PFSK-1 (cell line): ENCODE measurements at regions not wholly inside any gene's neighbourhood (a gene's known extent, or its start where the extent isn't known, plus 50 kb on each side); places are given as distances from the start of the nearest gene placed in this dataset.

Source experiments
- FOXP2 ChIP-seq: optimal IDR thresholded peaks from 2 replicates; pipeline ENCODE3; 2011; ENCODE audit warnings: borderline replicate concordance, control low read depth, inconsistent platforms; ENCODE audit not compliant: insufficient read depth; ENCODE audit errors: extremely low read length, extremely low read depth
- POLR2AphosphoS5 ChIP-seq: IDR thresholded peaks from 2 replicates; pipeline ENCODE4 v1.6.1; 2012; ENCODE audit warnings: low read depth, mild to moderate bottlenecking, control low read depth, low read length, moderate library complexity
- SIN3A ChIP-seq: IDR thresholded peaks from 2 replicates; pipeline ENCODE4 v1.6.1; 2012; ENCODE audit warnings: mild to moderate bottlenecking, low read length, moderate library complexity, borderline replicate concordance; ENCODE audit not compliant: insufficient read depth
- TAF1 ChIP-seq: IDR thresholded peaks from 2 replicates; pipeline ENCODE4 v1.6.1; 2012; ENCODE audit warnings: low read length, control low read depth, borderline replicate concordance; ENCODE audit not compliant: insufficient read depth

- TF ChIP-seq TAF1 (no peak), SIN3A (no peak), FOXP2 (no peak), POLR2AphosphoS5 (no peak)
Observed at GRCh38 chr5:12896086-12896485, 991.8 kb upstream of the CTNND2 start.
